Endothelial cell of hepatic sinusoid (primary cell): ENCODE measurements at regions not wholly inside any gene's neighbourhood (a gene's known extent, or its start where the extent isn't known, plus 50 kb on each side); places are given as distances from the start of the nearest gene placed in this dataset.

Source experiments
- in situ Hi-C: cut with HindIII; loops from 2 replicates; pipeline ENCODE4 v1.10.0; 2017; ENCODE audit warnings: low sequenced_read_pairs

DNA sequence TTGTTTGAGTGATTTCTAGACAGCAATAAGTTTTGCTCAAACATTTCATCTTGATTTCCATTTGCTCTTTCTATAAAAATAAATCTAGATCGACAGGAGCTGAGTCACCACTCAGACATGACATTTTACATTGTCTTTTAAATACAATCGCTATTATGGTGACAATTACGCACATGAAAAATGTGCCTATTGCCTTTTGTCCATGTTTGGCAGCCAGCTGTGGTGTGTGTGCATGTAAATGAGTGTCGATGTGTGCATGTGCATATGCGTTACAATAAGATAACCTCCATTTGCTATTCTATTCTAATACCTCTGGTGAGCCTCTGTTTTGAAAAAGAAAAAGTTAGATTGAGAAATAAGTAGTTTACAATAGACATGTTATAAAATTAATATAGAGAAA, 89.7 kb upstream of the GRM7 start:
- in situ Hi-C loops = no loop called here

DNA sequence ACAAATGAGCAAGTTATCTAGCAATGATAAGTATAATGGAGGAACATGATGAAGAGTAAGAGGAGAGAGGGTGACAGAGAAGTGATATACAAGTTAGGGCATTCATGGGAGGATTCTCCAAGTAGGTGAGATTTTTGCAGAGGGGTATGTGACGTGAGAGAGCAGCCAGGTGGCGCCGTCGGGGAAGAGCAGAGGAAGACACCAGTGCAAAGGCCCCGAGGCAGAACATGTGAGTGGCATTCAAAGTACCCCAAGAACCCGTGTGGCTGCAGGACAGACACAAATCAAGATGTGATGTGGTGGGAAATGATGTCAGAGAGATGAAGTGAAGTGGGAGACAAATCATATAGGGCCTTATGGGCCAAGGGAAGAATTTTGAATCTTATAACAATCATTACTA, 81.8 kb upstream of the GRM7 start:
- in situ Hi-C loops = no loop called here

DNA sequence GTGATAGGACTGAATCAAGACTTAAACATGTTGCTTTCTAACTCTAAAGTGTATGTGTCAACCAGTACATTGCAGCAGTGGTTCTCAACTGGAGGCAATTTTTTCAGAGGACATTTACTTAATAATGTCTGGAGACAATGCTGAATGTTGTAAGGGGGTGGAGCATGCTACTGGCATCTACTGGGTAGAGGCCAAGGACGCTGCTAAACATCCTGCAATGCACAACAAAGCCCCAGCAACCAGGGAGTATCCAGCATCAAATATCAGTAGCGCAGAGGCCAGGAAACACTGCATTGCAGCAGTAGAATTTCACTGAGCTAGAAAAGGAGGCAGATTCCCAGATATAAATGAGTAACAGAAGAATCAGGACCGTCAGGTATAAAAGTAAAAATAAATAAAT, 79.8 kb upstream of the GRM7 start:
- in situ Hi-C loops = no loop called here

- in situ Hi-C loops = no loop called here
Measured at GRCh38 chr3:6785726-6786125, 75.2 kb upstream of the GRM7 start.

DNA sequence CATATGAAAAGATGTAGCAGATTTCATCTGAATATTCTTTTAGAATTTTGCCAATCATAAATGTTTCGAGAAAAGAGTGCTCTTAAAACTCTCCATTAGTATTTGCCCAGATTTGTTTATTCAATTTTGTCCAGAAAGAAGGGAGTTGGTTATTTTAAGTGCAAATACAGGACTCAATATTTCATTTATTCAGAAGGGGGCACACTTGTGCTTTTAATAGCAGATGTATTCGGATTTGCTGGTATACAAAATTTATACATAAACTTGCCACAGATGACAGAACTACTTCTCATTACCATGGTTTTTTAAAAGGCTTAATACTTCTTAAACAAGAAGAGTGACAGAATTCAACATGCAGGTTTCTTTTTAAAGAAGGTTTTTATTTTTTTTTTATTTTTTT, 69.8 kb upstream of the GRM7 start:
- in situ Hi-C loops = no loop called here

GRCh38 chr3:6799264-6799915, 61.5 kb upstream of the GRM7 start:
- in situ Hi-C loops = no loop called here

DNA sequence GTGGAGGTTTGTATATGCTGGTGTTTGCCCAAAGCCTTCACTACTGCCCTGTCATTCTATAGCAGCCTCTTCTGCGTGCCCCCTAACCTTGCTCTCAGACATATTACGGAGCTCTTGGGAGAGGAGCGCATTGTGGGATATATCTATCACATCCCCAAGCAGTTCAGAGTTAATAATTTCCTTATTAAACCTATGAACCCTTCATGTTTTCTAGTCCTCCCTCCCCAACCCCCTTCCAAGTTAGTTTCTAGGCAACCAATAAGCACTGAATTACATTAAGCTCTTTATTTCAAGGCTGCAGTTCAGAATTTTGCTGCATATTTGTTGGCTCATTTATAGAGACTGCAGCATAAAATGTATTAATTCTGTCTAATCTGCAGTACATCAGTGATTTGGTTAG, 57.3 kb upstream of the GRM7 start:
- in situ Hi-C loops = no loop called here

DNA sequence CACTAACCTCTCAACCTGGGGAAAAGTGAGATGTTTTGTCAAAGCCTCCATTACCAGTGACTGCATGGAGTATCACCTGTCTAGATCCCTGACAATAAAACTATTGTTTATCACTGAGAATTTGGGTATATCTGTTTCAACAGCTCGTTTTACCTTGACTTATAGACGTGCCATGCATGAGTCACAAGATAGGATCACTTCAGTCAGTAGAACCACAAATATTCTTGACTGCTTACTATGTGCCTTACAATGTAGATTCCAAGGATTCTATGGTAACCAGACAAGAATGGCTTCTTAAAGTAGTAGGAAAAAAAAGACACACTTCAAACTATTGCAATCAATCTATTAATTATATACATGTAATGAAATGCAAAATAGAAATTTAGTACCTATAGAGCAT, 55.7 kb upstream of the GRM7 start:
- in situ Hi-C loops = no loop called here

DNA sequence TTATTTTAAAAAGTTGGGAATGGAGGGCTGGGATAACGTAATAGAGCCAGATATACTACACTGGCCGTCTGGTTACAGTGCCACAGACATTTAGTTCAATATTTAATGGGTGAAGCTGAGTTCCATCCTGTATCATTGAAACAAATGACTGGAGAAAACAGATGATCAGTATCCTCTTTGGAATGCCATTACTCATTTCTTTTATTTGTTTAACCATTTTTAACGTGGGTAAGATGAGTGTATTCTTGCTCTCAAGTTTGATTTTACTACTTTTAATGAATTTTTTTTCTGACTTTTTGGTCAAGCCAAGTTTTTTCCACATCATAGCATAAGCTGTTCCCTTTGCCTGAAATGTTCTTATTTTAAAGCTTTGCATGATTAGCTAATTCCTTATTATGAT, 53.9 kb upstream of the GRM7 start:
- in situ Hi-C loops = no loop called here

DNA sequence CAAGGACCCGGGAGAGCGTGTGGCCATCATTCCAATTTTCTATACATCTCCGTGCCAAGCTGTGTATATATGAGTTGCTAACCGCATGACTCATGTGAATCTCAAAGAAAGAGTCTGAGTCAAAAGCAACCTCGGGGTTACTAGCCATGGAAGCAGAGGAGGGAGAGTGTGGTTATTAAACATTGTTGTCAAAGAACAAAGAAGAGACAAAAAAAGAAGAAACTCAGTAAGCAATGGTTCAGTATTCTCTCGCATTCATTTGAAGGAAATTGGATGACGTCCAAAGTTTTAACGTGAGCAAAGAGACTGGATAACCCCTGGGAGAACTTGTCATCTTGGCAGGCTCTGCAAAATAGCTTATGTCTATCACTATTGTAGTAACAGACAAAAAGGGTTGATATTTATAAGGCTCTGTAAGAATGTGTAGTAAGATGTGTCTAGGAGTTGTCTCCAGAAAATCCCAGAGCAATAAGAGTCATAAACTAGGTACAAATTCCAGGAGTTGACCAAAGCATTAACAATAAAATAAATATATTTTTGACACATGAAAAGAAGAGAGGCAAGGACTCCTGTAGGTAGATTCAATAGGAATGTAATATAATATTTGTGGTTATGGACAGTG, 52.8 kb upstream of the GRM7 start:
- in situ Hi-C loops = no loop called here

DNA sequence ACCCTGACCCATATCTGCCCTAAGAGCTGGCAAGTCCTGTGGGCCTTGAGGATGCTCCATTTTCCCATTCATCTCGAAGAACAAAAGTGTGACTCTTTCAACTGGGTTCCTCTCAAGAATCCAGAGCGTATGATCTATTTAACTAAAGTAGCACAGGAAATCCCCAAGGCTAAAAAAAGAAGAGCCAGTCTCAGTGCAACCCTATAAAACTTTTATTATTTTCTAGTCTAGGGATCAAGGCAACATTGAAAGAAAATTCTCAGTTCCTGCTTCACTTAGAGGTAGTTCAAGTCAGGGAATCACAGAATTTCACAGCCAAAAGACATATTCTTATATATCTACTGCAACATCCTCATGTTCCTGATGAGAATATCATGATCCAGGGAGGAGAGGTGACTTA, 51.6 kb upstream of the GRM7 start:
- in situ Hi-C loops = no loop called here
